Activated T-cell treated with anti-CD3 and anti-CD28 coated beads, Interleukin-2, amount 50 U/mL, for 72 hours (primary cell): ENCODE measurements at regions not wholly inside any gene's neighbourhood (a gene's known extent, or its start where the extent isn't known, plus 50 kb on each side); places are given as distances from the start of the nearest gene placed in this dataset.

ENCODE experiments used
- ATAC-seq, 2 donors: fragments of 150-1000 bp; cut with Tn5 transposase; replicated peaks in 1 of 2; 2 replicates each; pipeline ENCODE4 v1.10.0; 2021; ENCODE audit warnings: moderate library complexity in 2 of 2, mild to moderate bottlenecking in 1 of 2
- DNase-seq, 2 donors: peaks; one replicate each; pipeline ENCODE4 v3.0.0; 2021 to 2022; ENCODE audit warnings: mixed read lengths in 1 of 2
- H3K27ac Mint-ChIP-seq: one replicate; pipeline ENCODE4 v1.8.0; 2022; ENCODE audit warnings: mild to moderate bottlenecking, moderate library complexity, mixed read lengths
- H3K27me3 Mint-ChIP-seq: one replicate; pipeline ENCODE4 v1.8.0; 2022; ENCODE audit warnings: low read depth, mixed read lengths
- H3K36me3 Mint-ChIP-seq, 2 donors: one replicate each; pipeline ENCODE4 v1.8.0; 2022; ENCODE audit warnings: mixed read lengths in 2 of 2, mild to moderate bottlenecking in 1 of 2; ENCODE audit not compliant: insufficient read depth in 2 of 2
- H3K4me1 Mint-ChIP-seq: one replicate; pipeline ENCODE4 v1.8.0; 2022; ENCODE audit warnings: low read depth, mixed read lengths
- H3K4me3 Mint-ChIP-seq, 2 donors: one replicate each; pipeline ENCODE4 v1.8.0; 2022; ENCODE audit warnings: mild to moderate bottlenecking in 2 of 2, mixed read lengths in 2 of 2, moderate library complexity in 2 of 2
- H3K9me3 Mint-ChIP-seq, 2 donors: one replicate each; pipeline ENCODE4 v1.8.0; 2022; ENCODE audit warnings: mixed read lengths in 2 of 2

- Mint-ChIP-seq H3K27me3 (no peaks in the 10 kb centered on the region), H3K27ac (peak overlapping the region; percentile 94), H3K36me3 (peaks cover 15 to 30% of the 10 kb centered on the region in 2 donors), H3K4me3 (peak overlapping the region; percentile 46 to 80), H3K9me3 (peaks cover 8 to 13% of the 10 kb centered on the region in 2 donors), H3K4me1 (peaks cover 80% of the 10 kb centered on the region)
- DNase-seq (no peak), ATAC-seq (peak; percentile 83 to 86)
Observed at GRCh38 chr3:106010829-106011228, 142.0 kb upstream of the CBLB start.

- Mint-ChIP-seq H3K27me3 (no peaks in the 10 kb centered on the region), H3K4me3 (peak overlapping the region in 1 of 2 donors; percentile 53), H3K4me1 (peaks cover 65% of the 10 kb centered on the region), H3K36me3 (peaks cover 5 to 14% of the 10 kb centered on the region in 2 donors), H3K27ac (peak overlapping the region; percentile 72), H3K9me3 (peaks cover under 1 to 2% of the 10 kb centered on the region in 2 donors)
- ATAC-seq (peak; percentile 72 to 83), DNase-seq (peak; percentile 12 to 17)
Observed at GRCh38 chr3:106013971-106014370, 145.2 kb upstream of the CBLB start.

- Mint-ChIP-seq H3K27me3 (no peaks in the 10 kb centered on the region), H3K36me3 (peaks cover 3 to 9% of the 10 kb centered on the region in 2 donors), H3K4me3 (peak overlapping the region in 1 of 2 donors; percentile 53), H3K4me1 (peaks cover 61% of the 10 kb centered on the region), H3K27ac (peak overlapping the region; percentile 15), H3K9me3 (peaks cover 0 to 2% of the 10 kb centered on the region in 2 donors)
- ATAC-seq = no peak
- no peak for DNase-seq
Observed at GRCh38 chr3:106014518-106014917, 145.7 kb upstream of the CBLB start.

- Mint-ChIP-seq H3K9me3 (peaks cover 0 to 2% of the 10 kb centered on the region in 2 donors), H3K4me1 (peaks cover 56% of the 10 kb centered on the region), H3K4me3 (no peak overlapping the region), H3K27ac (no peak overlapping the region), H3K36me3 (peaks cover 1 to 8% of the 10 kb centered on the region in 2 donors), H3K27me3 (no peaks in the 10 kb centered on the region)
- ATAC-seq (no peak), DNase-seq (no peak)
Observed at GRCh38 chr3:106014971-106015370, 146.2 kb upstream of the CBLB start.

DNA sequence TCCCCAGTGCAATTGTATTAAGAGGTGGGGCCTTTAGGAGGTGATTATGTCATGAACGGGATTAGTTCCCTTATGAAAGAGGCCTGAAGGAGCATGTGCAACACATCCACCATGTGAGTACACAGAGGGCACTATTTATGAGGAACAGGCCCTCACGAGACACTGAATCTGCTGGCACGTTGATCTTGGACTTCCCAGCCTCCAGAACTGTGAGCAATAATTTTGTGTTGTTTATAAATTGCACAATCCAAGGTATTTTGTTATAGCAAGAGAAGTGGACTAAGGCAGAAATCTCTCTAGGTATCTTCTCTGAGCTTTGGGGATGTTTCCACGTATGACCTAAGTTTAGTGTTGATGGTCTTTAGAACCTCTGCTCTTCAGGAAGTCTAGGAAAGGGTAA lies 149.3 kb upstream of the CBLB start:
- no peak for DNase-seq
- no peak for ATAC-seq
- Mint-ChIP-seq H3K4me1 (peaks cover 31% of the 10 kb centered on the region), H3K27ac (no peak overlapping the region), H3K36me3 (peaks cover 1 to 8% of the 10 kb centered on the region in 2 donors), H3K4me3 (no peak overlapping the region), H3K27me3 (no peaks in the 10 kb centered on the region), H3K9me3 (peaks cover 0 to 2% of the 10 kb centered on the region in 2 donors)

GRCh38 chr3:106018929-106019550 lies 150.2 kb upstream of the CBLB start:
- Mint-ChIP-seq H3K27me3 (no peaks in the 10 kb centered on the region), H3K4me3 (no peak overlapping the region), H3K4me1 (peaks cover 21% of the 10 kb centered on the region), H3K9me3 (peaks cover 0 to 2% of the 10 kb centered on the region in 2 donors), H3K36me3 (peaks cover 1 to 8% of the 10 kb centered on the region in 2 donors), H3K27ac (no peak overlapping the region)
- no peak for ATAC-seq
- no peak for DNase-seq

GRCh38 chr3:106022913-106023312 lies 154.1 kb upstream of the CBLB start:
- H3K36me3 Mint-ChIP-seq = peaks cover 0 to 7% of the 10 kb centered on the region in 2 donors
- H3K9me3 Mint-ChIP-seq = peaks cover 0 to 4% of the 10 kb centered on the region in 2 donors
- no peak overlapping the region for H3K4me3 Mint-ChIP-seq
- no peaks in the 10 kb centered on the region for H3K27me3 Mint-ChIP-seq
- no peak overlapping the region for H3K27ac Mint-ChIP-seq
- no peak for ATAC-seq
- no peak for DNase-seq
- H3K4me1 Mint-ChIP-seq = peaks cover 14% of the 10 kb centered on the region

DNA sequence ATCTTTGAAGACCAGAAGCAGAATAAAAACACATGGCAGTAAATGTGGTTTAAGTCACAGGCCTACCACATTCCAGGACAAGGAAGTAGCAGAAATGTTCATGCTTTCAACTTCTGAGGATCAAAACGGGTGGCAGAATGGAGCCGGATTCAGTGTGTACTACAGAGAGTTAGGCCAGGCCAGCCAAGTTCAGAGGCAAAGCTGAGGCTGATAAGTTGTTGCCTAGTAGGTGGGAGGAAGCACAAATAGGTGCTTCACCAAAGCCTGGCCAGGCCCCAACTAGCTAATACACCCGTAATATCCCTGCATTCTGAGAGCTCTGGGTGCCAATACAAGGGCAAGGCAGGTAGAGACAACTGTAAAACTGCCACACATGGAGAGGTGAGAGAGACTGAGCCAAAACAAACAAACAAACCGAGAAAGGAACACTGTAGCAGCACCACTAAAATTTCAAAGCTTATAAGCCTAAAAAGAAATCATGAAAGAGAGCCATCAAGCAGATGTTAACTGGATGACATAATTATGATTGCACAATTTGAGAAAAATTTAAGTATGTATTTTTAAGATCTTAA lies 156.4 kb upstream of the CBLB start:
- no peak overlapping the region for H3K4me3 Mint-ChIP-seq
- DNase-seq (no peak), ATAC-seq (no peak)
- H3K27ac Mint-ChIP-seq = no peak overlapping the region
- H3K9me3 Mint-ChIP-seq = peaks cover 0 to 4% of the 10 kb centered on the region in 2 donors
- H3K36me3 Mint-ChIP-seq = peaks cover 0 to 7% of the 10 kb centered on the region in 2 donors
- H3K27me3 Mint-ChIP-seq = no peaks in the 10 kb centered on the region
- peaks cover 14% of the 10 kb centered on the region for H3K4me1 Mint-ChIP-seq

DNA sequence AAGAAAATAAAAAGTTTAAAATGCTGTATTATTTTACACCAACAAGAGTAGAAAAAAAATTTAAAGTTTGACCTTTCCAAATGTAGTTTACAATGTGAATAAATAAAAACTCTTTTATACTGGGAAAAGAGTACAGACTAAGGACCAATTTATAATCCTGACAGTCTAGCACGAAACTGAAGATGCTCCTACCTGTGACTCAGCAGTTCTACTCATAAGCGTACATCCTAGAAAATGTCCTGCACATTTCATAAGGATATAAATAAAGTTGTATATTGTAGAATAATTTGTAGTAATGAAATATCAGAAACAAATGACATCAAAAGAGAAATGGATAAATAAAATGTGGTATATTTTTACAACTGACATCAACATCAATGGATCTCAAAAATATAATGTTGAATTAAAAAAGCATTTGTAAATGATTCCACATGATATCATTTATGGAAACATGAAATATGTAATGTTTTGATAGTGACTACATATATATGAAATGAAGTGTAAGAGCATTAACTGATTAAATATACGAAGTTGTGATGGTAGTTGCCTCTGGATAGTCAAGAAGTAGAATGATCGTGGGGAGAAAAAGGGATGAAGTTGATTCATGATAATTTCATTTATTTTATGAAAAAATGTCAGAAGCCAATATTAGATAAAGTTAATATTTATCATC lies 161.3 kb upstream of the CBLB start:
- no peak for ATAC-seq
- no peak for DNase-seq
- Mint-ChIP-seq H3K36me3 (peaks cover 0 to 7% of the 10 kb centered on the region in 2 donors), H3K4me3 (no peak overlapping the region), H3K27me3 (no peaks in the 10 kb centered on the region), H3K27ac (no peak overlapping the region), H3K9me3 (peaks cover 0 to 2% of the 10 kb centered on the region in 2 donors), H3K4me1 (peaks cover 10% of the 10 kb centered on the region)

GRCh38 chr3:106030627-106030963 lies 161.8 kb upstream of the CBLB start:
- Mint-ChIP-seq H3K27me3 (no peaks in the 10 kb centered on the region), H3K4me3 (no peak overlapping the region), H3K4me1 (peaks cover 5% of the 10 kb centered on the region), H3K9me3 (no peaks in the 10 kb centered on the region), H3K36me3 (peaks cover 0 to 7% of the 10 kb centered on the region in 2 donors), H3K27ac (no peak overlapping the region)
- DNase-seq = no peak
- no peak for ATAC-seq

DNA sequence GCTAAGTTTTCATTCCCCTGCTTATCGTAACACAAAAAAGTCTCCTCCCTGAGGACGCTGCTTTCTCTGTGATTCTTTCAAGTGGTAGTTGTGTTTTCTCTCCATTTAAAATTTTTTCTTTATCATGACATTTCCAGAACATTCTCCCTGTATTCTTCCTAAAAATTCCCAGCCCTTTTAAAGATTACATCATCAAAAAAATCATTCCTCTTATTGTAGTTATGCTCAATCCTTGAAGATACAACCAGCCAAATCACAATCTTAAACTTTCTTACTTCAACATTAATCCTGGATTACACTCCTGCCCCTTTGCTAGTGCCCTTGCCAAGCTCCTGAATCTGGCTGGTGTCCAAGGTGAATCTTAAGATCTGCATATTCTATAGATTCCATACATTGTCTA lies 163.7 kb upstream of the CBLB start:
- H3K27ac Mint-ChIP-seq = no peak overlapping the region
- ATAC-seq = no peak
- H3K9me3 Mint-ChIP-seq = no peaks in the 10 kb centered on the region
- no peak overlapping the region for H3K4me3 Mint-ChIP-seq
- H3K36me3 Mint-ChIP-seq = peaks cover 0 to 1% of the 10 kb centered on the region in 2 donors
- DNase-seq = no peak
- H3K27me3 Mint-ChIP-seq = no peaks in the 10 kb centered on the region
- no peaks in the 10 kb centered on the region for H3K4me1 Mint-ChIP-seq

GRCh38 chr3:106033654-106034053 lies 164.8 kb upstream of the CBLB start:
- no peaks in the 10 kb centered on the region for H3K9me3 Mint-ChIP-seq
- peaks cover 0 to 1% of the 10 kb centered on the region in 2 donors for H3K36me3 Mint-ChIP-seq
- DNase-seq (no peak), ATAC-seq (no peak)
- no peaks in the 10 kb centered on the region for H3K4me1 Mint-ChIP-seq
- no peak overlapping the region for H3K27ac Mint-ChIP-seq
- no peaks in the 10 kb centered on the region for H3K27me3 Mint-ChIP-seq
- H3K4me3 Mint-ChIP-seq = no peak overlapping the region

DNA sequence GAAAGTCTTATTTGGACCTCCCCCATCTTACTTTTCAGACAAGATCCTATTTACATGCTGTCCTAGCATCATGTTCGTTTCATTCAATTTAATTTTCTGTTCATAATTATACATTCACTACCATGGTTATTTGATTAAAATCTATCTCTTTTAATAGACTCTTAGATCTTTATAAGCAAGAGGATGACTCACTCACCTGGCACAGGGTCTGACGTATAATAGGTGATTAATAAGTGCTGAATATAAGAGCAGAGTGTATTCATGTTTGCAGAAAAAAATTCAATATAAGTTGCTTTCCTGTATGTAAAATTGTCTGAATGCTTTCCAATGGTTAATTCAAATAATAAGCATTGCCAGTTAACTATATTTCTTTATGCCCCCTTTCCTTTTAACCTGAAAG lies 165.5 kb upstream of the CBLB start:
- ATAC-seq (no peak), DNase-seq (no peak)
- H3K9me3 Mint-ChIP-seq = no peaks in the 10 kb centered on the region
- no peaks in the 10 kb centered on the region for H3K4me1 Mint-ChIP-seq
- H3K36me3 Mint-ChIP-seq = peaks cover 0 to 1% of the 10 kb centered on the region in 2 donors
- no peak overlapping the region for H3K4me3 Mint-ChIP-seq
- no peak overlapping the region for H3K27ac Mint-ChIP-seq
- no peaks in the 10 kb centered on the region for H3K27me3 Mint-ChIP-seq
